HepG2 (cell line): ENCODE measurements at regions not wholly inside any gene's neighbourhood (a gene's known extent, or its start where the extent isn't known, plus 50 kb on each side); places are given as distances from the start of the nearest gene placed in this dataset.

Experiments
- ATAC-seq: fragments of 200-7000 bp; cut with Tn5 transposase; 3 replicates; pipeline ENCODE4 v1.9.1; 2020; ENCODE audit warnings: mild to moderate bottlenecking, moderate library complexity
- BruUV-seq: library from RNA; stranded (reverse); fragments of 400-500 nt; replicated peaks from 2 replicates; lab custom pipeline; 2021; lab: Mats Ljungman, UMichigan
- CTCF ChIA-PET: fragments of 300-600 bp; formaldehyde crosslinking; extraction: SDS; loops from one replicate; lab custom pipeline; 2021; ENCODE audit warnings: low total read pairs, inconsistent platforms, low intra/inter-chr PET ratio; lab: Yijun Ruan, JAX
- POLR2A ChIA-PET: fragments of 350-600 bp; sonication (Branson Sonifier 250); formaldehyde crosslinking; loops from one replicate; lab custom pipeline; 2020; ENCODE audit warnings: antibody characterized with exemption, inconsistent platforms; lab: Yijun Ruan, JAX
- DNase-seq: peaks from one replicate; pipeline ENCODE4 v3.0.0-alpha.2; 2015; ENCODE audit warnings: low spot score
- FAIRE-seq: peaks from 3 replicates; lab custom pipeline; 2011; peaks lifted over from hg19 to GRCh38; lab: Jason Lieb, UNC
- H2AFZ ChIP-seq: one replicate; pipeline ENCODE4 v1.6.1; 2011; ENCODE audit warnings: low read length, inconsistent platforms
- H3K27ac ChIP-seq: fragments of 300-600 bp; 3 replicates; pipeline ENCODE4 v1.8.0; 2011; ENCODE audit warnings: mixed run types, mild to moderate bottlenecking, mixed read lengths, low read length, inconsistent platforms; ENCODE audit not compliant: insufficient read depth; ENCODE audit errors: extremely low read length
- H3K27me3 ChIP-seq, 2 experiments: fragments of 200-600 bp in 1 of 2; 2 replicates in 1 of 2; 3 replicates in 1 of 2; pipeline versions ENCODE4 v1.6.0 to v1.8.0; 2011; ENCODE audit warnings: low read length in 2 of 2, mild to moderate bottlenecking in 2 of 2, moderate library complexity in 2 of 2, inconsistent platforms in 1 of 2; ENCODE audit not compliant: insufficient read depth in 2 of 2, control insufficient read depth in 1 of 2
- H3K36me3 ChIP-seq, 2 experiments: fragments of 200-600 bp in 1 of 2; replicated peaks in 1 of 2; 2 replicates in 1 of 2; 3 replicates in 1 of 2; pipeline versions ENCODE4 v1.5.1 to v1.8.0; 2011; ENCODE audit warnings: low read length in 2 of 2, inconsistent platforms in 1 of 2; ENCODE audit not compliant: insufficient read depth in 2 of 2, control insufficient read depth in 1 of 2
- H3K4me1 ChIP-seq: 2 replicates; pipeline ENCODE4 v1.5.1; 2012; ENCODE audit warnings: low read length, inconsistent platforms; ENCODE audit not compliant: insufficient read depth
- H3K4me2 ChIP-seq: 2 replicates; pipeline ENCODE4 v1.6.0; 2011; ENCODE audit warnings: low read depth, low read length, inconsistent platforms
- H3K4me3 ChIP-seq, 3 experiments: fragments of 200-600 bp in 1 of 3; sonication (generic), shearing (Covaris generic) in 1 of 3; replicated peaks in 1 of 3; 2 replicates each; pipeline ENCODE4 v1.5.1; 2011 to 2016; ENCODE audit warnings: low read length in 3 of 3, inconsistent platforms in 2 of 3, low read depth in 2 of 3, mild to moderate bottlenecking in 2 of 3, control low read depth in 1 of 3, mixed read lengths in 1 of 3; ENCODE audit not compliant: insufficient read depth in 1 of 3
- H3K79me2 ChIP-seq: one replicate; pipeline ENCODE4 v1.6.1; 2011; ENCODE audit warnings: low read length, inconsistent platforms; ENCODE audit not compliant: insufficient read depth
- H3K9ac ChIP-seq: 2 replicates; pipeline ENCODE4 v1.6.0; 2011; ENCODE audit warnings: mild to moderate bottlenecking, low read depth, low read length, inconsistent platforms; ENCODE audit not compliant: insufficient read depth
- H3K9me3 ChIP-seq: 2 replicates; pipeline ENCODE4 v1.5.1; 2012; ENCODE audit warnings: mild to moderate bottlenecking, low read length
- H4K20me1 ChIP-seq: 2 replicates; pipeline ENCODE4 v1.6.0; 2011; ENCODE audit warnings: inconsistent platforms, mild to moderate bottlenecking, low read length, moderate library complexity; ENCODE audit not compliant: insufficient read depth
- ADNP ChIP-seq: sonication (generic); formaldehyde crosslinking; IDR thresholded peaks from 2 replicates; pipeline ENCODE4 v1.4.0; 2020; ENCODE audit warnings: missing genetic modification reagents
- DPF2 ChIP-seq: sonication (generic); formaldehyde crosslinking; IDR thresholded peaks from 2 replicates; pipeline ENCODE4 v1.4.0; 2020; ENCODE audit warnings: mild to moderate bottlenecking, low read depth, missing genetic modification reagents, borderline replicate concordance
- HDAC1 ChIP-seq: sonication (generic); formaldehyde crosslinking; IDR thresholded peaks from 2 replicates; pipeline ENCODE4 v1.5.1; 2020; ENCODE audit warnings: mild to moderate bottlenecking, missing genetic modification reagents
- PRDM4 ChIP-seq: sonication (generic); formaldehyde crosslinking; IDR thresholded peaks from 2 replicates; pipeline ENCODE4 v1.9.0; 2021; ENCODE audit warnings: missing genetic modification reagents, borderline replicate concordance
- PRMT3 ChIP-seq: sonication (generic); formaldehyde crosslinking; IDR thresholded peaks from 2 replicates; pipeline ENCODE4 v1.8.1; 2022; ENCODE audit warnings: low read depth, mild to moderate bottlenecking, moderate library complexity, missing genetic modification reagents, borderline replicate concordance
- THAP7 ChIP-seq: sonication (generic); formaldehyde crosslinking; IDR thresholded peaks from 2 replicates; pipeline ENCODE4 v1.8.1; 2023; ENCODE audit warnings: mild to moderate bottlenecking, missing genetic modification reagents
- UBTF ChIP-seq: sonication (generic); formaldehyde crosslinking; IDR thresholded peaks from 2 replicates; pipeline ENCODE4 v1.4.0; 2020; ENCODE audit warnings: mild to moderate bottlenecking, missing genetic modification reagents
- ZNF773 ChIP-seq: sonication (generic); formaldehyde crosslinking; IDR thresholded peaks from 2 replicates; pipeline ENCODE4 v1.4.0; 2020; ENCODE audit warnings: missing genetic modification reagents, borderline replicate concordance
- WGBS: methylation state at CpG from one replicate; pipeline ENCODE4 v1.1.6; 2017; ENCODE audit warnings: low lambda C conversion rate; 5-methylcytosine and 5-hydroxymethylcytosine counted together
- in situ Hi-C: cut with HindIII; loops from 2 replicates; pipeline ENCODE4 v1.10.0; 2017; ENCODE audit warnings: low pct_unique_long_range_greater_than_20kb; ENCODE audit not compliant: extremely low pct_ligation_motif_present
- intact Hi-C: fragments of 100-400 bp; cut with micrococcal nuclease; formaldehyde crosslinking; loops from one replicate; pipeline ENCODE4 v1.10.0; 2022; ENCODE audit not compliant: unreplicated experiment

GRCh38 chr16:7998789-7999453, 591.4 kb downstream of the TMEM114 start:
- H3K36me3 ChIP-seq = no peaks in the 10 kb centered on the region
- no peak overlapping the region for H3K4me2 ChIP-seq
- H3K27ac ChIP-seq = no peak overlapping the region
- no peaks in the 10 kb centered on the region for H3K27me3 ChIP-seq
- POLR2A ChIA-PET = no interaction called here
- no peak for ATAC-seq
- H4K20me1 ChIP-seq = no peaks in the 10 kb centered on the region
- H3K4me3 ChIP-seq = no peak overlapping the region
- CTCF ChIA-PET = no interaction called here
- H2AFZ ChIP-seq = no peak overlapping the region
- no TSS peak for BruUV-seq
- DNase-seq = no peak
- FAIRE-seq = no peak
- H3K9me3 ChIP-seq = peaks cover 25% of the 10 kb centered on the region
- H3K9ac ChIP-seq = no peak overlapping the region
- no peaks in the 10 kb centered on the region for H3K79me2 ChIP-seq
- 16% methylated on average over 11 of the region's 11 CpGs for WGBS
- no peak for TF ChIP-seq PRMT3 (CRISPR knock-in tag)
- no peak for TF ChIP-seq UBTF (CRISPR knock-in tag)
- TF ChIP-seq HDAC1 (CRISPR knock-in tag) = no peak
- no peak for TF ChIP-seq THAP7
- intact Hi-C loops (no loop called here), in situ Hi-C loops (no loop called here)
- H3K4me1 ChIP-seq = no peaks in the 10 kb centered on the region

GRCh38 chr16:7997966-7998365, 592.3 kb downstream of the TMEM114 start:
- no peak for FAIRE-seq
- CTCF ChIA-PET = no interaction called here
- no peak for TF ChIP-seq DPF2 (CRISPR knock-in tag)
- TF ChIP-seq PRDM4 (CRISPR knock-in tag) = no peak
- no peak for TF ChIP-seq ADNP (CRISPR knock-in tag)
- TF ChIP-seq ZNF773 (CRISPR knock-in tag) = no peak
- intact Hi-C loops (no loop called here), in situ Hi-C loops (no loop called here)
- Histone ChIP-seq H3K4me3 (no peak overlapping the region), H3K4me2 (no peak overlapping the region), H3K27ac (no peak overlapping the region), H3K9ac (no peak overlapping the region), H3K79me2 (no peaks in the 10 kb centered on the region), H3K36me3 (no peaks in the 10 kb centered on the region), H4K20me1 (no peaks in the 10 kb centered on the region), H3K4me1 (no peaks in the 10 kb centered on the region), H3K9me3 (peaks cover 25% of the 10 kb centered on the region), H3K27me3 (no peaks in the 10 kb centered on the region), H2AFZ (no peak overlapping the region)
- BruUV-seq = no TSS peak
- 23% methylated on average over 4 of the region's 4 CpGs for WGBS
- POLR2A ChIA-PET = no interaction called here
- no peak for DNase-seq
- ATAC-seq = no peak
